Naive thymus-derived CD8-positive, alpha-beta T cell (primary cell): ENCODE measurements at regions not wholly inside any gene's neighbourhood (a gene's known extent, or its start where the extent isn't known, plus 50 kb on each side); places are given as distances from the start of the nearest gene placed in this dataset.

ENCODE experiments used
- ATAC-seq, 2 donors: fragments of 150-1000 bp; cut with Tn5 transposase in 1 of 2; sonication (Bioruptor Pico), chemical (Tn5 transposase) in 1 of 2; 1 replicate in 1 of 2; 2 replicates in 1 of 2; pipeline ENCODE4 v1.10.0; 2021; ENCODE audit warnings: mild to moderate bottlenecking in 2 of 2, moderate library complexity in 2 of 2
- POLR2A ChIA-PET: fragments of 350-600 bp; sonication (Branson Sonifier 250); formaldehyde crosslinking; loops from one replicate; lab custom pipeline; 2021; ENCODE audit warnings: antibody characterized with exemption; lab: Charles Lee
- DNase-seq, 10 donors: peaks; one replicate each; pipeline versions ENCODE4 v3.0.0 to v3.0.0-alpha.2; 2020 to 2022
- H3K27ac Mint-ChIP-seq, 10 donors: one replicate each; pipeline ENCODE4 v1.8.0; 2020 to 2022; ENCODE audit warnings: mild to moderate bottlenecking in 10 of 10, mixed read lengths in 10 of 10, moderate library complexity in 4 of 10, inconsistent platforms in 1 of 10
- H3K27me3 Mint-ChIP-seq, 5 donors: one replicate each; pipeline ENCODE4 v1.8.0; 2021 to 2022; ENCODE audit warnings: mixed read lengths in 5 of 5
- H3K36me3 Mint-ChIP-seq, 3 donors: one replicate each; pipeline ENCODE4 v1.8.0; 2020 to 2022; ENCODE audit warnings: mixed read lengths in 3 of 3, mild to moderate bottlenecking in 2 of 3, inconsistent platforms in 1 of 3
- H3K4me1 Mint-ChIP-seq, 4 donors: one replicate each; pipeline ENCODE4 v1.8.0; 2021 to 2022; ENCODE audit warnings: mixed read lengths in 4 of 4
- H3K4me3 Mint-ChIP-seq, 10 donors: one replicate each; pipeline ENCODE4 v1.8.0; 2020 to 2022; ENCODE audit warnings: mild to moderate bottlenecking in 10 of 10, mixed read lengths in 10 of 10, moderate library complexity in 6 of 10, inconsistent platforms in 1 of 10
- H3K9me3 Mint-ChIP-seq, 9 donors: one replicate each; pipeline ENCODE4 v1.8.0; 2020 to 2022; ENCODE audit warnings: mixed read lengths in 9 of 9, mild to moderate bottlenecking in 3 of 9, inconsistent platforms in 1 of 9, moderate library complexity in 1 of 9

DNA sequence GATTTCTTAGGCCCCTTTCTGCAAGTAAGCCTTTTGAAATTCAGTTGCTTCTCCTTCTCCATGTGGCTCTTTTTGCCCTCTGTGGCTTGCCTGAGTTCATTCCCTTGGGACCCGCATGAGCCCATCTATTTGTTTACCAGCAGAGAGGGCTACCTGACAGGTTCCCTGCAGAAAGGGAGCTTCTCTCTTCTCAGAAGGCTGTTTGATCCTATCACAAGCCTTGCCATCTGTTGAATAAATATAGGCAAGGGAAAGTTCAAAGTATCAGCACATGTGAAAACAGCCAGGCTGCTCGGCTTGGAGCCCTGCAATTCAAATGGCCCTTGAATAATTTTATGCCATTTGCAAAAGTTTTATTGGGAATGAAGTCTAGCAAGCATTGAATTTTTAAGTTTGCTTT is 720.2 kb upstream of the FZD8 start:
- H3K9me3 Mint-ChIP-seq, result peaks cover 0 to 19% (median 3%) of the 10 kb centered on the region in 9 donors
- no peak overlapping the region for H3K4me3 Mint-ChIP-seq
- no peaks in the 10 kb centered on the region for H3K27me3 Mint-ChIP-seq
- ATAC-seq (no peak), DNase-seq (no peak)
- no peak overlapping the region for H3K27ac Mint-ChIP-seq
- H3K36me3 Mint-ChIP-seq, result no peaks in the 10 kb centered on the region
- POLR2A ChIA-PET, result no interaction called here
- no peaks in the 10 kb centered on the region for H3K4me1 Mint-ChIP-seq

GRCh38 chr10:36358736-36359135 is 716.6 kb upstream of the FZD8 start:
- POLR2A ChIA-PET, result no interaction called here
- no peak for ATAC-seq
- Mint-ChIP-seq H3K9me3 (peaks cover 0 to 7% (median 1%) of the 10 kb centered on the region in 9 donors), H3K27ac (no peak overlapping the region), H3K27me3 (no peaks in the 10 kb centered on the region), H3K4me3 (no peak overlapping the region), H3K4me1 (no peaks in the 10 kb centered on the region), H3K36me3 (no peaks in the 10 kb centered on the region)
- DNase-seq, result no peak

- no peaks in the 10 kb centered on the region for H3K4me1 Mint-ChIP-seq
- H3K27me3 Mint-ChIP-seq, result peaks cover 0 to 3% (median 0%) of the 10 kb centered on the region in 5 donors
- ATAC-seq, result no peak
- H3K4me3 Mint-ChIP-seq, result no peak overlapping the region
- no peak for DNase-seq
- H3K9me3 Mint-ChIP-seq, result peaks cover 0 to 19% (median 2%) of the 10 kb centered on the region in 9 donors
- H3K36me3 Mint-ChIP-seq, result no peaks in the 10 kb centered on the region
- no peak overlapping the region for H3K27ac Mint-ChIP-seq
- POLR2A ChIA-PET, result no interaction called here
Measured at GRCh38 chr10:36354633-36355032, 712.5 kb upstream of the FZD8 start.

- POLR2A ChIA-PET, result no interaction called here
- no peaks in the 10 kb centered on the region for H3K4me1 Mint-ChIP-seq
- H3K27ac Mint-ChIP-seq, result no peak overlapping the region
- H3K36me3 Mint-ChIP-seq, result peaks cover 0 to 5% (median 0%) of the 10 kb centered on the region in 3 donors
- peaks cover 0 to 21% (median 4%) of the 10 kb centered on the region in 9 donors for H3K9me3 Mint-ChIP-seq
- DNase-seq (no peak), ATAC-seq (no peak)
- no peak overlapping the region for H3K4me3 Mint-ChIP-seq
- H3K27me3 Mint-ChIP-seq, result peaks cover 0 to 3% (median 0%) of the 10 kb centered on the region in 5 donors
Measured at GRCh38 chr10:36351159-36351558, 709.1 kb upstream of the FZD8 start.

DNA sequence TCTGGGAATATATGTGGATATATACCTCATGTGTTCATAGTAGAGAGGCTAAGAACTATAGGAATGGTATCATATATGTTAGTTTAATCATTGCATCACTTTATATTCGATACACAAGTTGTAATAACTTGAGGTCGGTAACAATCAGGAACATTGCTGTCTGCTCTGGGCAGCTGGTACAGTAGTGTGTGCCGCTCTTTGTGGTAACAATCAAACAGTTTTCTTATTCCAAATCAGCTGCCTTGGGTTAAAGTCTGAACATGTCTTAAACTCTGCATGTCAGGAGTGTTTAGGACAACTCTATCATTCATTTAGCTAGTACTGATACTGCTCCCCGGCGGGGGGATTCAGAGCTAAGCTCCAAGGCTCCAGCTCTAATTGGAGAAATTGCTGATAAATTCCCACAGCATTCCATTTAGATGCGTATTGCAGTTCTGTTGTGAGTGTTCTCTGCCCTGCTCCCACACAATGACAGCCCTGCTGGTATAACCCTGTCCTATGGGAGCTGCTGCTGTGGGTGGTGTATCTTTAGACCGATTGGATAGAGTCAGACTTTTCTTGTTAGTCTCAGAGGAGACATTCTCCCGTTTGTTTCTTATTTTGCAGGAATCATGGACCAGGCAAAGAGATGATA is 707.5 kb upstream of the FZD8 start:
- Mint-ChIP-seq H3K4me3 (no peak overlapping the region), H3K4me1 (no peaks in the 10 kb centered on the region), H3K27ac (no peak overlapping the region), H3K9me3 (peaks cover 0 to 21% (median 4%) of the 10 kb centered on the region in 9 donors), H3K36me3 (peaks cover 0 to 5% (median 0%) of the 10 kb centered on the region in 3 donors), H3K27me3 (peaks cover 0 to 3% (median 0%) of the 10 kb centered on the region in 5 donors)
- no peak for DNase-seq
- POLR2A ChIA-PET, result no interaction called here
- no peak for ATAC-seq

GRCh38 chr10:36345807-36346206 is 703.7 kb upstream of the FZD8 start:
- H3K4me1 Mint-ChIP-seq, result no peaks in the 10 kb centered on the region
- peaks cover 0 to 5% (median 0%) of the 10 kb centered on the region in 3 donors for H3K36me3 Mint-ChIP-seq
- no peak overlapping the region for H3K4me3 Mint-ChIP-seq
- ATAC-seq (no peak), DNase-seq (no peak)
- H3K27ac Mint-ChIP-seq, result no peak overlapping the region
- no peaks in the 10 kb centered on the region for H3K27me3 Mint-ChIP-seq
- H3K9me3 Mint-ChIP-seq, result peaks cover 0 to 15% (median 4%) of the 10 kb centered on the region in 9 donors
- POLR2A ChIA-PET, result no interaction called here

- POLR2A ChIA-PET, result no interaction called here
- no peak overlapping the region for H3K4me3 Mint-ChIP-seq
- H3K27me3 Mint-ChIP-seq, result no peaks in the 10 kb centered on the region
- no peak for DNase-seq
- H3K4me1 Mint-ChIP-seq, result no peaks in the 10 kb centered on the region
- peaks cover 0 to 12% (median 4%) of the 10 kb centered on the region in 9 donors for H3K9me3 Mint-ChIP-seq
- no peak for ATAC-seq
- no peak overlapping the region for H3K27ac Mint-ChIP-seq
- peaks cover 0 to 5% (median 0%) of the 10 kb centered on the region in 3 donors for H3K36me3 Mint-ChIP-seq
Measured at GRCh38 chr10:36345175-36345533, 703.1 kb upstream of the FZD8 start.

- H3K9me3 Mint-ChIP-seq, result peaks cover 0 to 11% (median 4%) of the 10 kb centered on the region in 9 donors
- DNase-seq (no peak), ATAC-seq (no peak)
- H3K27ac Mint-ChIP-seq, result no peak overlapping the region
- no peak overlapping the region for H3K4me3 Mint-ChIP-seq
- H3K4me1 Mint-ChIP-seq, result no peaks in the 10 kb centered on the region
- POLR2A ChIA-PET, result no interaction called here
- H3K27me3 Mint-ChIP-seq, result no peaks in the 10 kb centered on the region
- peaks cover 0 to 5% (median 0%) of the 10 kb centered on the region in 3 donors for H3K36me3 Mint-ChIP-seq
Measured at GRCh38 chr10:36344240-36345174, 702.4 kb upstream of the FZD8 start.

DNA sequence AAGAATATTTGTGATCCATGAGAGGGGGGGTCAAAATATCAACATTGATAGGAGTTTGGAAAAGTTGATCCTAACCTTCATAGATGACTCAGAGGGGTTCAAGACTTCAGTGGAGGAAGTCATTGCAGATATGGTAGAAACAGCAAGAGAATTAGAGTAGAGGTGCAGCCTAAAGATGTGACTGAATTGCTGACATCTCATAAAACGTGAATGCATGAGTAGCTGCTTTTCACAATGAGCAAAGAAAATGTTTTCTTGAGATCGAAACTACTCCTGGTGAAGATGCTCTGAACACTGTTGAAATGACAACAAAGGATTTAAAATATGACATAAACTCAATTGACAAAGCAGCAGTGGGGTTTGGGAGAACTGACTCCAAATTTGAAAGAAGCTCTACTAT is 700.7 kb upstream of the FZD8 start:
- POLR2A ChIA-PET, result no interaction called here
- Mint-ChIP-seq H3K27me3 (no peaks in the 10 kb centered on the region), H3K4me1 (no peaks in the 10 kb centered on the region), H3K27ac (no peak overlapping the region), H3K9me3 (peaks cover 0 to 8% (median 2%) of the 10 kb centered on the region in 9 donors), H3K36me3 (peaks cover 0 to 1% (median 0%) of the 10 kb centered on the region in 3 donors), H3K4me3 (no peak overlapping the region)
- ATAC-seq, result no peak
- DNase-seq, result no peak

DNA sequence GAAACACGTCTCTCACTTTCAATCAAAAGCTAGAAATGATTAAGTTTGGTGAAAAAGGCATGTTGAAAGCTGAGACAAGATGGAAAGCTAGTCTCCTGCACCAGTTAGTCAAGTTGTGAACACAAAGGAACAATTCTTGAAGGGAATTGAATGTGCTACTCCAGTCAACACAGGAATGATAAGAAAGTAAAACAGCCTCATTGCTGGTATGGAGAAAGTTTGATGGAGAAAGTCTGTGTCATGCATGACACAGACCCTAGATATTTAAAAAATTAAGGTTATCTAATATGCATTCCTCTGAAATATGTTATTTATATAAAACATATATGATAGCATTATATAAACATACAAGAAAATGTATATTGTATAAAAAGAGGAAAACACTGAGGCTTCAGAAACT is 699.4 kb upstream of the FZD8 start:
- ATAC-seq (no peak), DNase-seq (no peak)
- Mint-ChIP-seq H3K36me3 (no peaks in the 10 kb centered on the region), H3K4me1 (no peaks in the 10 kb centered on the region), H3K9me3 (peaks cover 0 to 10% (median 2%) of the 10 kb centered on the region in 9 donors), H3K4me3 (no peak overlapping the region), H3K27ac (no peak overlapping the region), H3K27me3 (no peaks in the 10 kb centered on the region)
- POLR2A ChIA-PET, result no interaction called here

DNA sequence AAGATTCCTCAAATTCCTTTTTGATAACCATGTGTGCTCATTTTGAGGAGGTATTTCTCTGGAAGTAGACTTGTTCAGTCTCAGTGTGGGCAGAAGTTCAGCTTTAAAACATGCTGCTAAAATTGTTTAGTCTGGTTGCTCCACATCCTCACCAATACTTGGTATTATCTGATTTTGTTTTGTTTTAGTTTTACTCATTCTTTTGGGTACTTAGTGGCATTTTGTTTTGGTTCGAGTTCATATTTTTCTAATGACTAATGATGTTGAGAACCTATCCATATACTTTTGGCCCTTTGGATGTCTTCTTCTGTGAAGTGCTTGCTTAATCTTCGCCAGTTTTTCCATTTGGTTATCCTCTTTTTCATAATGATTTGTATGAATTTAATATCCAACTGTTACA is 694.2 kb upstream of the FZD8 start:
- H3K27me3 Mint-ChIP-seq, result no peaks in the 10 kb centered on the region
- H3K27ac Mint-ChIP-seq, result no peak overlapping the region
- no peaks in the 10 kb centered on the region for H3K36me3 Mint-ChIP-seq
- no peak overlapping the region for H3K4me3 Mint-ChIP-seq
- ATAC-seq (no peak), DNase-seq (no peak)
- peaks cover 0 to 13% (median 2%) of the 10 kb centered on the region in 9 donors for H3K9me3 Mint-ChIP-seq
- POLR2A ChIA-PET, result no interaction called here
- H3K4me1 Mint-ChIP-seq, result no peaks in the 10 kb centered on the region

- ATAC-seq, result no peak
- Mint-ChIP-seq H3K27me3 (no peaks in the 10 kb centered on the region), H3K4me3 (no peak overlapping the region), H3K36me3 (no peaks in the 10 kb centered on the region), H3K4me1 (no peaks in the 10 kb centered on the region), H3K9me3 (peaks cover 0 to 26% (median 0%) of the 10 kb centered on the region in 9 donors), H3K27ac (no peak overlapping the region)
- POLR2A ChIA-PET, result no interaction called here
- no peak for DNase-seq
Measured at GRCh38 chr10:36333446-36333845, 691.4 kb upstream of the FZD8 start.

DNA sequence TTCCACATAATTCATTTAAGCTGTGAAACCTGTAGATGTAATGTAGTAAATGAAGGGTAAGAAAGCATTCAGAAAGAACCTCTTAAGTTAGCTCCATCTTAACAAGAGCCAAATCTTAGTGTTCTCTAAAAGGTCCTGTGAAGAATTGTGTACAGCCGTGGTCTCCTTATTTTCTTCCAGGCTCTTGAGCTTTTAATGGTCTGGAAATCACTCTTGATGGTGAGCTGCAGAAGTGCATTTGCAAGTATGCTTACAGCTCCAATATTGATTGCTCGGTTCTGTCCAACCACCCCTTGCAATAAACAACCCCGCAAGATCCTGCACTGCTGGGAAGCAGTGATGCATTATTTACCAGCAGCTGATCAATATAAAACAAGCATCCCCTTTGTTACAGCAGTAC is 690.8 kb upstream of the FZD8 start:
- POLR2A ChIA-PET, result no interaction called here
- Mint-ChIP-seq H3K4me1 (no peaks in the 10 kb centered on the region), H3K27me3 (no peaks in the 10 kb centered on the region), H3K27ac (no peak overlapping the region), H3K9me3 (peaks cover 0 to 26% (median 0%) of the 10 kb centered on the region in 9 donors), H3K4me3 (no peak overlapping the region), H3K36me3 (no peaks in the 10 kb centered on the region)
- no peak for DNase-seq
- ATAC-seq, result no peak
